ENCODE measurements at regions not wholly inside any gene's neighbourhood (a gene's known extent, or its start where the extent isn't known, plus 50 kb on each side); places are given as distances from the start of the nearest gene placed in this dataset.

GRCh38 chr2:20130821-20131645 lies 79.6 kb upstream of the LAPTM4A start:
- no peak overlapping the region for H2BK15ac ChIP-seq (ENCODE audit: low read length)
- no peaks in the 10 kb centered on the region for H3K36me3 ChIP-seq (ENCODE audit: control insufficient read depth in 2 of 4, insufficient read depth in 4 of 4, low read length in 3 of 4)
- no peak overlapping the region for H2BK12ac ChIP-seq (ENCODE audit: low read depth, low read length)
- ChIA-PET CTCF (ENCODE audit: partially characterized antibody) (interaction anchor here (0.7 to 2.8 kb wide), 5 partner anchors 9 to 116 kb away, joined by 3 to 8 read pairs (median 6); no protein-coding TSS in a partner anchor), POLR2A (ENCODE audit: partially characterized antibody) (interaction anchor here (0.8 kb wide), 1 partner anchor 12 kb away, joined by 3 read pairs; no protein-coding TSS in a partner anchor)
- H3K9ac ChIP-seq (replicated peaks in 1 of 4; ENCODE audit: extremely low read depth in 1 of 4, low read depth in 3 of 4, low read length in 3 of 4), result no peak overlapping the region
- H3K27me3 ChIP-seq (replicated peaks in 1 of 4; ENCODE audit: control insufficient read depth in 3 of 4, extremely low read depth in 1 of 4, insufficient read depth in 3 of 4, low read length in 3 of 4), result no peaks in the 10 kb centered on the region; a peak in 1 of 7 replicates
- DNase-seq (ENCODE audit: low read depth in 1 of 2, low spot score in 2 of 2) (no peak), FAIRE-seq (no peak)
- no peak overlapping the region for H3K4me3 ChIP-seq (ENCODE audit: extremely low read depth in 1 of 4, insufficient read depth in 2 of 4, low read depth in 3 of 4, low read length in 4 of 4)
- H3K27ac ChIP-seq (ENCODE audit: low read depth, low read length), result no peak overlapping the region
- no peak overlapping the region for H3K18ac ChIP-seq (ENCODE audit: extremely low read depth, low read length)
- no peak overlapping the region for H4K5ac ChIP-seq (ENCODE audit: insufficient read length, low read depth, low read length)
- H2BK5ac ChIP-seq (ENCODE audit: low read depth, low read length), result no peak overlapping the region
- no peaks in the 10 kb centered on the region for H3K79me1 ChIP-seq (ENCODE audit: low read depth, low read length)
- peaks cover 0 to 3% (median 1%) of the 10 kb centered on the region in 4 experiments; a peak in 4 of 7 replicates for H3K4me1 ChIP-seq (replicated peaks in 1 of 4; ENCODE audit: control insufficient read depth in 3 of 4, insufficient read depth in 4 of 4, low read length in 3 of 4)
- H3K56ac ChIP-seq (replicated peaks; ENCODE audit: insufficient read length, low read depth, low read length), result no peak overlapping the region
- H2BK120ac ChIP-seq (replicated peaks; ENCODE audit: low read depth, low read length), result no peak overlapping the region
- no peaks in the 10 kb centered on the region for H3K23me2 ChIP-seq (ENCODE audit: low read depth, low read length)
- H2AFZ ChIP-seq (ENCODE audit: low read length), result no peak overlapping the region
- TF ChIP-seq EGR1 (IDR thresholded peaks at IDR 0.05; ENCODE audit: borderline replicate concordance, low read depth, low read length), result no peak
- H3K23ac ChIP-seq (ENCODE audit: insufficient read length), result no peak overlapping the region
- H4K20me1 ChIP-seq (replicated peaks in 1 of 2; ENCODE audit: control insufficient read depth in 1 of 2, insufficient read depth in 2 of 2, low read length in 2 of 2), result no peaks in the 10 kb centered on the region
- H2BK20ac ChIP-seq (ENCODE audit: low read length), result no peak overlapping the region
- H4K8ac ChIP-seq (ENCODE audit: extremely low read depth, insufficient read depth, low read length), result no peak overlapping the region
- H3K14ac ChIP-seq (ENCODE audit: insufficient read length), result no peak overlapping the region
- H2AK5ac ChIP-seq (ENCODE audit: low read depth, low read length), result no peak overlapping the region
- 83% methylated on average over 11 of the region's 11 CpGs; no CpG with 5 or more reads in 1 of the 2 experiments for WGBS, 2 experiments (ENCODE audit: extremely low coverage in 1 of 2, insufficient coverage in 1 of 2, insufficient read length in 1 of 2, insufficient replicate concordance in 2 of 2, low coverage in 1 of 2, low lambda C conversion rate in 2 of 2, missing lambda C conversion rate in 1 of 2)
- H3K4ac ChIP-seq (replicated peaks; ENCODE audit: insufficient read length, low read depth, low read length), result no peak overlapping the region
- no peak overlapping the region for H4K91ac ChIP-seq (replicated peaks; ENCODE audit: insufficient read length, low read length)
- H3K9me3 ChIP-seq (ENCODE audit: insufficient read depth in 2 of 2, low read depth in 1 of 2, low read length in 1 of 2), result no peaks in the 10 kb centered on the region
- H3K4me2 ChIP-seq (ENCODE audit: insufficient read depth in 1 of 2, low read depth in 2 of 2, low read length in 2 of 2), result no peak overlapping the region
- no peaks in the 10 kb centered on the region for H3K79me2 ChIP-seq (ENCODE audit: control insufficient read depth in 1 of 2, insufficient read depth in 2 of 2, low read length in 2 of 2)
